ENCODE measurements at regions not wholly inside any gene's neighbourhood (a gene's known extent, or its start where the extent isn't known, plus 50 kb on each side); places are given as distances from the start of the nearest gene placed in this dataset.

DNA sequence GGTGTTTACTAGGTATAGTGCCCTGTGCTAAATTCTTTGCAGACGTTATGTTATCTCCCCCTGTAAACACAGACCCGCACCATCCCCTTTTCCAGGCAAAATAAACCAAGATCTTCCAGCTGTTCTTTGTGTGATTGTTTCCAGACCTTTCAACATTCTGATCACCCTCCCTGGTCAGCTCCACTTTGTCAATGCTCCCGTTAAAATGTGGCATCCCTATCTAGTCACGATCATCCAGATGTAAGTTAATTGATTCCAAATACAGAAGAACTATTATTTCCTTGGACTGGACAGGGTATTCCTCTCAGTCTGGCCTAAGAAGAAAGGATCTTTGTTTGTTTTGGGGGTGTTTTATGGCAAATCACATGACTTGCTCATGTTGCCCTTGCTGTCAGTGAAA is 127.6 kb upstream of the ARID2 start:
- Histone ChIP-seq H3K4me3 (ENCODE audit: low read depth, low read length) (no peak overlapping the region), H3K27me3 (ENCODE audit: control insufficient read depth, insufficient read depth, low read length) (peaks cover 4% of the 10 kb centered on the region), H3K9me3 (ENCODE audit: control insufficient read depth in 2 of 2, low read length in 2 of 2) (peaks cover 10 to 12% of the 10 kb centered on the region in 2 experiments), H3K36me3 (ENCODE audit: control insufficient read depth, insufficient read depth, low read length) (no peaks in the 10 kb centered on the region), H3K4me1 (ENCODE audit: control insufficient read depth, insufficient read depth, low read length, poor library complexity, severe bottlenecking) (no peaks in the 10 kb centered on the region), H3K27ac (ENCODE audit: insufficient read depth, low read length, poor library complexity, severe bottlenecking) (no peak overlapping the region)
- peaks cover 31% of the 10 kb centered on the region for H3K27me3 Mint-ChIP-seq
- no peak overlapping the region for H3K27ac Mint-ChIP-seq
- ATAC-seq (ENCODE audit: low read depth in 2 of 2) (no peak), DNase-seq (no peak)
- H3K4me1 Mint-ChIP-seq = no peaks in the 10 kb centered on the region
- H3K36me3 Mint-ChIP-seq = no peaks in the 10 kb centered on the region
- peaks cover 0 to 9% (median 5%) of the 10 kb centered on the region in 7 donors for H3K9me3 Mint-ChIP-seq
- no peak overlapping the region for H3K4me3 Mint-ChIP-seq

DNA sequence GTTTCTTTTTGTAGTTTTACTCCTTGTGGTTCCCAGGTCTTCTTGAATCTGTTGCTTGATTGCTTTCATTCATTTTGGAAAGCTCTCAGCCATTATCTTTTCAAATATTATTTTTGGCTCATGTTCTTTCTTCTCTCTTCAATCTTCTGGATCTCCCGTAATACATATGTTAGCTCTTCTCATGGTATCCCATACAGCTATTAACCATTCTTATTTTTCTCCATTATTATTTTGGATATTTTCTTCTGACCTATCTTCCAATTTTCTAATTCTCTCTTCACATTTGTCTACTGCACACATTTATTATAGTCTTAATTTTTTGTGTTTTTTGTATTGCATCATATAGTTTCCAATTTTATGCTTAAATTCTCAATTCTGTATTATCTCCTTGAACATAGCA is 123.9 kb upstream of the ARID2 start:
- Histone ChIP-seq H3K9me3 (ENCODE audit: control insufficient read depth in 2 of 2, low read length in 2 of 2) (peaks cover 10 to 12% of the 10 kb centered on the region in 2 experiments), H3K27me3 (ENCODE audit: control insufficient read depth, insufficient read depth, low read length) (peaks cover 2% of the 10 kb centered on the region), H3K36me3 (ENCODE audit: control insufficient read depth, insufficient read depth, low read length) (no peaks in the 10 kb centered on the region), H3K4me3 (ENCODE audit: low read depth, low read length) (no peak overlapping the region), H3K4me1 (ENCODE audit: control insufficient read depth, insufficient read depth, low read length, poor library complexity, severe bottlenecking) (no peaks in the 10 kb centered on the region), H3K27ac (ENCODE audit: insufficient read depth, low read length, poor library complexity, severe bottlenecking) (no peak overlapping the region)
- Mint-ChIP-seq H3K27me3 (peaks cover 20% of the 10 kb centered on the region), H3K27ac (no peak overlapping the region), H3K4me3 (no peak overlapping the region), H3K4me1 (no peaks in the 10 kb centered on the region), H3K9me3 (peaks cover 0 to 9% (median 5%) of the 10 kb centered on the region in 7 donors), H3K36me3 (no peaks in the 10 kb centered on the region)
- ATAC-seq (ENCODE audit: low read depth in 2 of 2) (no peak), DNase-seq (no peak)

DNA sequence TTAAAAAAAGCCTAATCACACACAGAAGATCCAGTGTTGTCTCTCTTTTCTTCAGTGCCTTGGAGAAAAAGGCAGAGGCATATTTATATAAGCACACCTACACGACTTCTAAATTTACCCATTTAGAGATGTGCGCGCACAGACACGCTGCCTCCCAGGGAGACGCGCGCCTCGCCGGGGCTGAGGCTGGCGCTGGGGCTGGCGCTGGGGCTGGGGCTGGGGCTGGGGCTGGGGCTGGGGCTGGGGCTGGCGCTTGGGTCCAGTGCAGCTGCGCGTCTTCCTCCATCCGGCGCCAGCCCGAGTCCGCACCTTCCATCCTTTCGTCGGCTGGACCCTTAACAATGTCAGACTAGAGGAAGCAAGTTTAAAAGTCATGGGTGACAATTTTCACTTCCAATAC is 118.4 kb upstream of the ARID2 start:
- peaks cover 0 to 8% (median 3%) of the 10 kb centered on the region in 4 donors for H3K4me1 Mint-ChIP-seq
- no peaks in the 10 kb centered on the region for H3K4me1 ChIP-seq (ENCODE audit: control insufficient read depth, insufficient read depth, low read length, poor library complexity, severe bottlenecking)
- no peaks in the 10 kb centered on the region for H3K36me3 Mint-ChIP-seq
- H3K4me3 ChIP-seq (ENCODE audit: low read depth, low read length) = no peak overlapping the region
- no peak for DNase-seq
- H3K9me3 ChIP-seq (ENCODE audit: control insufficient read depth in 2 of 2, low read length in 2 of 2) = peaks cover under 1 to 1% of the 10 kb centered on the region in 2 experiments
- peaks cover 0 to 5% (median 0%) of the 10 kb centered on the region in 7 donors for H3K9me3 Mint-ChIP-seq
- H3K27me3 ChIP-seq (ENCODE audit: control insufficient read depth, insufficient read depth, low read length) = no peaks in the 10 kb centered on the region
- H3K36me3 ChIP-seq (ENCODE audit: control insufficient read depth, insufficient read depth, low read length) = no peaks in the 10 kb centered on the region
- no peak overlapping the region for H3K4me3 Mint-ChIP-seq
- no peak for ATAC-seq (ENCODE audit: low read depth in 2 of 2)
- no peak overlapping the region for H3K27ac ChIP-seq (ENCODE audit: insufficient read depth, low read length, poor library complexity, severe bottlenecking)
- H3K27me3 Mint-ChIP-seq = no peaks in the 10 kb centered on the region
- H3K27ac Mint-ChIP-seq = no peak overlapping the region

DNA sequence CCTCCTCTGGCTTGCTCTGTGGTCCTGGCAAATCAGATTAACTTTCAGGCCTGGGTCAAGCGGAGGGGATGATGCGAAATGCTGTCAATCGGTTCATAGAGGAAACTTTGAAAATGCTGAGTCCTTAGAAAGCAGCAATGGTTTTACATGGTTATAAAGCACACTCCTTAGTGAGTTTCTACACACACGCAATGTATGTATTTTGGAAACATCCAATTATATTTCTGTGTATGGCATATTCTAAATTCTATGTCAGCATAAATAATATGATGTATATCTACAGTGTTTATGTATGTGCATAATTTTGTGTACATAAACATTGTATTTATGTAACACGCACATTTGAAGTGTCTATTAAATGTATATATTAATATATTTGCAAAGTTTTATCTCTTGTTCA is 118.0 kb upstream of the ARID2 start:
- Histone ChIP-seq H3K36me3 (ENCODE audit: control insufficient read depth, insufficient read depth, low read length) (no peaks in the 10 kb centered on the region), H3K4me1 (ENCODE audit: control insufficient read depth, insufficient read depth, low read length, poor library complexity, severe bottlenecking) (no peaks in the 10 kb centered on the region), H3K27ac (ENCODE audit: insufficient read depth, low read length, poor library complexity, severe bottlenecking) (no peak overlapping the region), H3K27me3 (ENCODE audit: control insufficient read depth, insufficient read depth, low read length) (peaks cover 1% of the 10 kb centered on the region), H3K9me3 (ENCODE audit: control insufficient read depth in 2 of 2, low read length in 2 of 2) (no peaks in the 10 kb centered on the region), H3K4me3 (ENCODE audit: low read depth, low read length) (no peak overlapping the region)
- no peak for ATAC-seq (ENCODE audit: low read depth in 2 of 2)
- peaks cover 0 to 5% (median 0%) of the 10 kb centered on the region in 7 donors for H3K9me3 Mint-ChIP-seq
- H3K4me3 Mint-ChIP-seq = no peak overlapping the region
- no peak for DNase-seq
- H3K4me1 Mint-ChIP-seq = peaks cover 0 to 8% (median 3%) of the 10 kb centered on the region in 4 donors
- no peaks in the 10 kb centered on the region for H3K36me3 Mint-ChIP-seq
- H3K27ac Mint-ChIP-seq = no peak overlapping the region
- no peaks in the 10 kb centered on the region for H3K27me3 Mint-ChIP-seq

DNA sequence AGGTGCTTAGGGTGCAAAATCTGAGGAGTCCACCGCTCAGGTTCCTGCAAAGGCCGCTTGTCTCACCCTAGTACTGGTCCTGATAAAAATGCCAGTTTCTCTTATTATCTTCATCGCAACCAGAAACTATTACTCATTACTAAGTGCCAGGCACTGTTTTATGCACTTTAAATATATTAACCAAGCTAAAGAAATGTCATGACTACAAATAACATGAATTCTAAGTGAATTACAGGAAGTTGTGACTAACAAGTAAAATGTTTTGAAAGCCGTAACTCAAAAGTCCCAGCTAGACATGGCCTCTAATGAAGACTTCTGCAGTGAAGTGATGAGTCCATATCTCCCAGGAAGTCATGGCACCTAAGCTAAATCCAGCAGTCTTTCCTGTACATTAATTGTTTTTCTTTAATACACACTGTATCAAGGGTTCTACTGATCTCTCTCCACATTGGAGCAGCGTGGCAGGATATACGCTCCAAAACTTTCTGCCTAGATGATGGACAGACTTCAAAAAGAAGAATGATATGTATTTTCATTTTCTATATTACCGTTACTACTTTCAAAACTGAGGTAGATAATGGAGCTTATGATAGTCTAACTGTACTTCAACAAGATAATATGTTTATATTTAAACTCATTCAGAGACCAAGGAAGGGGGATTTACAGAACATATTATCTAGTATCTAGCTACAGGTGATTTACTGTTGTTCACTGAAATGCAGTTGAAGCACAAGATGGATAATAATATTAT is 117.3 kb upstream of the ARID2 start:
- Mint-ChIP-seq H3K27me3 (peaks cover 4% of the 10 kb centered on the region), H3K36me3 (no peaks in the 10 kb centered on the region), H3K9me3 (peaks cover 0 to 5% (median 0%) of the 10 kb centered on the region in 7 donors), H3K4me1 (peaks cover 0 to 8% (median 3%) of the 10 kb centered on the region in 4 donors), H3K27ac (peak overlapping the region in 1 of 3 donors; percentile 67), H3K4me3 (peak overlapping the region in 1 of 4 donors; percentile 20)
- Histone ChIP-seq H3K27ac (ENCODE audit: insufficient read depth, low read length, poor library complexity, severe bottlenecking) (no peak overlapping the region), H3K9me3 (ENCODE audit: control insufficient read depth in 2 of 2, low read length in 2 of 2) (no peaks in the 10 kb centered on the region), H3K36me3 (ENCODE audit: control insufficient read depth, insufficient read depth, low read length) (no peaks in the 10 kb centered on the region), H3K4me3 (ENCODE audit: low read depth, low read length) (peak overlapping the region; percentile 21), H3K4me1 (ENCODE audit: control insufficient read depth, insufficient read depth, low read length, poor library complexity, severe bottlenecking) (no peaks in the 10 kb centered on the region), H3K27me3 (ENCODE audit: control insufficient read depth, insufficient read depth, low read length) (peaks cover 3% of the 10 kb centered on the region)
- ATAC-seq (ENCODE audit: low read depth in 2 of 2) (no peak), DNase-seq (peak in 1 of 3 donors; percentile 6)

DNA sequence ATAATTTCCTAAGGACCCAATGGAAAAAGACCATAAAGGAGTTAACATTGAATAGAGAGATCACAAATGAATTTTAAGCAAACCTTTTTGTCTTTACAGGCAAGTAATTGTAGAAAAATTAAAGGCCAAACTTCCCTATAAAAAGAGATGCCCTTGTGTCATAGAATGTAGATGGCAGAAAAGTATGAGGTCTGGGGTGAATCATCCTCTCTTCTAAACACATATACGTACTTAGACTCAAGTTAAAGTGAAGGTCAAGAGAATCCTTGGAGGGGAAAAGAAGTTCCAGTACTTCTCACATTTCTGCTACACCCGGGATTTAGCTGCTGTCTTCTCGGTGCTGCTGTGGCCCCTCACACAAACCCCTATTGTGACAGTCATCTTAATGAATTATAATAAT is 116.2 kb upstream of the ARID2 start:
- H3K4me3 ChIP-seq (ENCODE audit: low read depth, low read length) = no peak overlapping the region
- H3K36me3 ChIP-seq (ENCODE audit: control insufficient read depth, insufficient read depth, low read length) = no peaks in the 10 kb centered on the region
- Mint-ChIP-seq H3K4me1 (peaks cover 0 to 8% (median 3%) of the 10 kb centered on the region in 4 donors), H3K27ac (no peak overlapping the region), H3K4me3 (no peak overlapping the region), H3K27me3 (peaks cover 5% of the 10 kb centered on the region), H3K9me3 (peaks cover 0 to 5% (median 0%) of the 10 kb centered on the region in 7 donors), H3K36me3 (no peaks in the 10 kb centered on the region)
- no peak for ATAC-seq (ENCODE audit: low read depth in 2 of 2)
- peaks cover 3% of the 10 kb centered on the region for H3K27me3 ChIP-seq (ENCODE audit: control insufficient read depth, insufficient read depth, low read length)
- no peak for DNase-seq
- H3K4me1 ChIP-seq (ENCODE audit: control insufficient read depth, insufficient read depth, low read length, poor library complexity, severe bottlenecking) = no peaks in the 10 kb centered on the region
- no peaks in the 10 kb centered on the region for H3K9me3 ChIP-seq (ENCODE audit: control insufficient read depth in 2 of 2, low read length in 2 of 2)
- H3K27ac ChIP-seq (ENCODE audit: insufficient read depth, low read length, poor library complexity, severe bottlenecking) = no peak overlapping the region

DNA sequence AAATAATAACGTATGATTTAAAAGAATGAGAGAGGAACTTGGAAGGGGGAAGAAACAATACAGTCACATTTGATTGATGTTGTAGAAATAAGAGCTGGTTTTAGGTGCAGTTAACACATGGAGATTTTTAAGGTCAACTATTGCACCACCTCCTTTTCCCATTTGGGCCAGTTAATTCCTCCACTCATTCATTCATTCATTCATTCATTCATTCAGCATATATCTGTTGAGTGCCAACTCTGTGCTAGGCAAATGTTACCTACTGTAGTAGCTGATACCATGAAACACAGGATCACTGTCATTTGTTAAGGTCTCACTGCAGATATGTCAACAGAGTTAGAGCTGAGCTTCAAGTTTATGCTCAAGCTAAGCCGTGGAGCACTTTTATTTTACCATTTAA is 115.7 kb upstream of the ARID2 start:
- H3K9me3 Mint-ChIP-seq = peaks cover 0 to 3% (median 0%) of the 10 kb centered on the region in 7 donors

DNA sequence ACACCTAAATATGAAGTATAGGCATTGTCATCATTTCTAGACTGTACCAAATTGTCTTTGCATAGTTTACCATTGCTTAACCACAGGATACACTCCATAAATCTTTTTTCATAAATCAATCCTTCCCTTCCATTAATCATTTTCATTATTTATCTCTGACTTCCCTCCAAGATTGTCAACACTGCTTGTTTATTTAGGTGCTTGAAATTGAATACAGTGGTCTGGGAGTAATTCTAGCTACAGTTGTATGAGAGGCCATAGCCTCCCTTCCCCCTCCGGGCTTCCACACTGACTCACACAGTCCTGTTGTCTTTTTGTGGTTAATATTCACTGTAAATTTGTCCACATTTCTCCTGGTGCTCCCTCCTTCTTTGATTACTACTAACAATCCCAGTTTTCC is 114.2 kb upstream of the ARID2 start:
- no peaks in the 10 kb centered on the region for H3K9me3 ChIP-seq (ENCODE audit: control insufficient read depth in 2 of 2, low read length in 2 of 2)
- H3K36me3 Mint-ChIP-seq = no peaks in the 10 kb centered on the region
- DNase-seq (no peak), ATAC-seq (ENCODE audit: low read depth in 2 of 2) (no peak)
- no peak overlapping the region for H3K4me3 ChIP-seq (ENCODE audit: low read depth, low read length)
- no peaks in the 10 kb centered on the region for H3K4me1 ChIP-seq (ENCODE audit: control insufficient read depth, insufficient read depth, low read length, poor library complexity, severe bottlenecking)
- H3K27ac Mint-ChIP-seq = no peak overlapping the region
- no peak overlapping the region for H3K27ac ChIP-seq (ENCODE audit: insufficient read depth, low read length, poor library complexity, severe bottlenecking)
- no peaks in the 10 kb centered on the region for H3K36me3 ChIP-seq (ENCODE audit: control insufficient read depth, insufficient read depth, low read length)
- peaks cover 0 to 8% (median 3%) of the 10 kb centered on the region in 4 donors for H3K4me1 Mint-ChIP-seq
- no peak overlapping the region for H3K4me3 Mint-ChIP-seq
- H3K27me3 ChIP-seq (ENCODE audit: control insufficient read depth, insufficient read depth, low read length) = peaks cover 3% of the 10 kb centered on the region
- peaks cover 19% of the 10 kb centered on the region for H3K27me3 Mint-ChIP-seq
- peaks cover 0 to 4% (median 0%) of the 10 kb centered on the region in 7 donors for H3K9me3 Mint-ChIP-seq

More for the DNA sequence above, 115.7 kb upstream of the ARID2 start:
- no peak for DNase-seq
- H3K36me3 ChIP-seq (ENCODE audit: control insufficient read depth, insufficient read depth, low read length) = no peaks in the 10 kb centered on the region
- Mint-ChIP-seq H3K36me3 (no peaks in the 10 kb centered on the region), H3K27ac (no peak overlapping the region), H3K27me3 (peaks cover 7% of the 10 kb centered on the region), H3K4me3 (no peak overlapping the region), H3K4me1 (peaks cover 0 to 8% (median 3%) of the 10 kb centered on the region in 4 donors)
- ATAC-seq (ENCODE audit: low read depth in 2 of 2) = no peak
- no peak overlapping the region for H3K4me3 ChIP-seq (ENCODE audit: low read depth, low read length)
- H3K4me1 ChIP-seq (ENCODE audit: control insufficient read depth, insufficient read depth, low read length, poor library complexity, severe bottlenecking) = no peaks in the 10 kb centered on the region
- H3K27ac ChIP-seq (ENCODE audit: insufficient read depth, low read length, poor library complexity, severe bottlenecking) = no peak overlapping the region
- peaks cover 3% of the 10 kb centered on the region for H3K27me3 ChIP-seq (ENCODE audit: control insufficient read depth, insufficient read depth, low read length)
- H3K9me3 ChIP-seq (ENCODE audit: control insufficient read depth in 2 of 2, low read length in 2 of 2) = no peaks in the 10 kb centered on the region

All from CD4-positive, CD25-positive, alpha-beta regulatory T cell (primary cell).